ENCODE measurements at regions not wholly inside any gene's neighbourhood (a gene's known extent, or its start where the extent isn't known, plus 50 kb on each side); places are given as distances from the start of the nearest gene placed in this dataset.

DNA sequence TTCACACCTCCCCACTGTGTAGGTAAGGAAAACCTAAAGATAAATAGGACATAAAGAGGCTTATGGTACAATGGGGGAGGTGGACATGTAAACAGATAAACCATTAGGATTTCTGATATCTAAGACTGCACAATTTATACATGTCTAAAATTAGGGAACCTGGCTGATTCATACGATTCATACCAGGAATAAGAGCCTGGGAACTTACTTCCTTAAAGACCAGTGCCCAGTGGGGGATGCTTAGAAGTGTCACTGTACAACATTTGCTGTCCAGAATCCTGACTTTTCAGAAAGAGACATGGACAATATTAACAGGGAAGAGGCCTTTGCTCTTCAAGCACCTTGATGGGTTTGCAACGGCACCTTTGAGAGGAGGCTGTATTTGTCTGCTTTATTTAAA lies 116.8 kb upstream of the KIT start:
- H3K36me3 Mint-ChIP-seq = no peaks in the 10 kb centered on the region
- peaks cover 40% of the 10 kb centered on the region for H3K4me1 Mint-ChIP-seq (ENCODE audit: unreplicated experiment)
- DNase-seq (ENCODE audit: extremely low spot score, unreplicated experiment) = no peak
- H3K9me3 Mint-ChIP-seq = no peaks in the 10 kb centered on the region
- TF ChIP-seq, protein P1, sequence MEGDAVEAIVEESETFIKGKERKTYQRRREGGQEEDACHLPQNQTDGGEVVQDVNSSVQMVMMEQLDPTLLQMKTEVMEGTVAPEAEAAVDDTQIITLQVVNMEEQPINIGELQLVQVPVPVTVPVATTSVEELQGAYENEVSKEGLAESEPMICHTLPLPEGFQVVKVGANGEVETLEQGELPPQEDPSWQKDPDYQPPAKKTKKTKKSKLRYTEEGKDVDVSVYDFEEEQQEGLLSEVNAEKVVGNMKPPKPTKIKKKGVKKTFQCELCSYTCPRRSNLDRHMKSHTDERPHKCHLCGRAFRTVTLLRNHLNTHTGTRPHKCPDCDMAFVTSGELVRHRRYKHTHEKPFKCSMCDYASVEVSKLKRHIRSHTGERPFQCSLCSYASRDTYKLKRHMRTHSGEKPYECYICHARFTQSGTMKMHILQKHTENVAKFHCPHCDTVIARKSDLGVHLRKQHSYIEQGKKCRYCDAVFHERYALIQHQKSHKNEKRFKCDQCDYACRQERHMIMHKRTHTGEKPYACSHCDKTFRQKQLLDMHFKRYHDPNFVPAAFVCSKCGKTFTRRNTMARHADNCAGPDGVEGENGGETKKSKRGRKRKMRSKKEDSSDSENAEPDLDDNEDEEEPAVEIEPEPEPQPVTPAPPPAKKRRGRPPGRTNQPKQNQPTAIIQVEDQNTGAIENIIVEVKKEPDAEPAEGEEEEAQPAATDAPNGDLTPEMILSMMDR (conservative IDR thresholded peaks at IDR 0.05) = no peak
- H3K27me3 Mint-ChIP-seq = peaks cover 6% of the 10 kb centered on the region
- peak overlapping the region; percentile 74 for H3K4me3 Mint-ChIP-seq
- H3K27ac Mint-ChIP-seq = no peak overlapping the region

DNA sequence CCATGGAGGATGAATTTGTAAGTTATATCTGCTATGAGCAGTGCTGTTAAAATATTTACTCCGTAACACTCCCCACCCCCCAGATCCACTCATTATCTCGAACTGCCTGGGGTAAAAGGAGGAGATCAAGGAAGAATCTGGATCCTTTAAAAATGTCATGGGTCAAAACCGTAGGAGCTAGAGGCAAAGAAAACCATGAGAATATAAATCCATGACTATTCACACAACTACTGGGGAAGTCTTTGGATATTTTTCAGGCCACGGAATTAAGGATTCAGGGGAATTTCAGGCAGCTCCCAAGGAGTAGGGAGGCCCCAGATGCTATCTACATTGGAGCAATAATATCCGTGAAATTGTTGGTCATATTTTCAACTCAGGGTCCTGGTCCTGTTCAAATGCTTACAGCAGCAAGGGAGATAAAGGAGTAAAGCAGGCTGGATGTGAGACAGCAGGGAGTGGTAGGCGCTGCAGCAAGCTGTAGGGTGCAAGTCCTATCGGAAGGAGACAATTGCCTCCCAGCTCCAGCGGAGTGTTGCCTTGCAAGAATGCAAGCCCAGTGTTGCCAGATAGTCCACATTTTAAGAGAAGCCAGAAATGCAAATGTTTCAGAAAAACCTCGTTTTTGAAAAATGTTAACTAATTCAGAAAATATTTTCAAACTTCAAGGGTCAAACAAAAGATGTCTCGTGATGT lies 116.2 kb upstream of the KIT start:
- Mint-ChIP-seq H3K9me3 (no peaks in the 10 kb centered on the region), H3K4me3 (no peak overlapping the region), H3K4me1 (ENCODE audit: unreplicated experiment) (peaks cover 40% of the 10 kb centered on the region), H3K27me3 (peaks cover 6% of the 10 kb centered on the region), H3K36me3 (no peaks in the 10 kb centered on the region), H3K27ac (no peak overlapping the region)
- DNase-seq (ENCODE audit: extremely low spot score, unreplicated experiment) = no peak
- TF ChIP-seq, protein P1 (conservative IDR thresholded peaks at IDR 0.05) = no peak

DNA sequence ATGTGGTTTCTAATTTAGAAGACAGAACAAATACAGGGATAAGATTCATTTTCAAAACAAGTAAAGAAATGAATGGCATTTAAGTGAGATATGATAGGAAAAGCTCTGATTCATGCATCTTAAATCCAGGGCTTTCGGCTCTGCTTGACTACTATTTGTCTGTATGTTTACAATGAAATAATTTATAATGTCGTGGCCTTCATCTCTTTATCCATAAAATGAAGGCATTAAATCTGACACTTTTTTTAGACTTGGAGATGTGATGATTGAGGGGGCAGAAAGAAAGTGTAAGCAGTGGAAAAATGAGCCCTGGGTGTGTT lies 115.7 kb upstream of the KIT start:
- H3K27ac Mint-ChIP-seq = no peak overlapping the region
- peaks cover 6% of the 10 kb centered on the region for H3K27me3 Mint-ChIP-seq
- TF ChIP-seq, protein P1 (conservative IDR thresholded peaks at IDR 0.05) = no peak
- no peaks in the 10 kb centered on the region for H3K9me3 Mint-ChIP-seq
- H3K36me3 Mint-ChIP-seq = no peaks in the 10 kb centered on the region
- H3K4me1 Mint-ChIP-seq (ENCODE audit: unreplicated experiment) = peaks cover 40% of the 10 kb centered on the region
- no peak overlapping the region for H3K4me3 Mint-ChIP-seq
- DNase-seq (ENCODE audit: extremely low spot score, unreplicated experiment) = no peak

DNA sequence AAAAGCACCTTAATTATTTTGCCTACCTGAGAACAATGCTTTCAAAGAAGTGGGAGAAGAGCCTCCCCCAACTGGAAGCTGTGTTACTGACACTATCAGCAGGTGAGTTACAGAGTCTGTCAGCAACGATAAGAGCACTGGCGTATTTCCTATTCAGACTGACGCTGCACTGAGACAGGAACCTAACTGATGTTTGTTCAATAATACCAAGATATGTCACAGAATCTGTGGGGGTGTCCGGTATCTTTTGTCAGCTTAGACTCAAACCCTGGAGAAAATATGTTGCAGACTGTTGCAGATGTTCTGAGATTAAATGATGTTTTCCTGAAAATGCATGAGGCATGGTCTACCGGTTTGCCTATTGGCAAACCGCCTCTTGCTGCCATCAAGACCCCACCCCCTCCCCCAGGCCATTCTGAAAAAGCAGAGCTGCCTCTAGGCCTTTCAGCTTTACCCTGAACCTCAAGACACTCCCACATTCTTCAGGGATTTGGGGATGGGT lies 115.2 kb upstream of the KIT start:
- Mint-ChIP-seq H3K27me3 (peaks cover 6% of the 10 kb centered on the region), H3K27ac (no peak overlapping the region), H3K4me1 (ENCODE audit: unreplicated experiment) (peaks cover 44% of the 10 kb centered on the region)

DNA sequence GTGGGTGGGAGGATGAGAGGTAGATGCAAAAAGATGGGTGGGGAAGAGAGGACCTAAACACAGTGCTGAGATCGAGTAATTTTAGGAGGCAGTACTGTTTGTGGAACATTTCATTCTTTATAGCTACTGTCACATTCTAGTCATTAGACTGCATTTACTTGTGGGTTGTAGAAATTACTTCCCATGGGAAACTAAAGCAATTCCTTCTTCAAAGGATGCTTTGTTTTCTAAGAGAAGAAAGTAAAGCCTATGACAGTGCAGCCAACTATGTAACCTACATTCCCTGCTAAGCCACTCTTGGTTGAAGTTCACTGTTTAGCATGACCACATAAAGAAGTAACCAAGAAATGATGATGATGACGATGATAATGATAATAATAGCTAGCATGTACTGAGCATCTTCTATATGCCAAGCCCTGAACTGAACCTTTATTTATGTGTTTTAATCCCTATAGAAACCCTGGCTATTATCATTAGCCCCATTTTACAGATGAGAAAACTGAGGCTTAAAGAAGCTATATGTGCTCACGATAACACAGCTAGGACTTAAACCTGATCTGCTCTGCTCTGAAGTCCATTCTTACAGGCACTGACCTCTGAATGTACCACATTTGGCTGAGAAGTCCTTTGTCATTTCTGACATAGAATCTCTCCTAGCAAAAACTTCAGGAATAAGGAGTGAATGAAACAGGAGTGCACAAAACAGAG lies 114.5 kb upstream of the KIT start:
- DNase-seq (ENCODE audit: extremely low spot score, unreplicated experiment) = no peak
- TF ChIP-seq, protein P1 (conservative IDR thresholded peaks at IDR 0.05) = no peak
- Mint-ChIP-seq H3K27me3 (peaks cover 6% of the 10 kb centered on the region), H3K36me3 (no peaks in the 10 kb centered on the region), H3K9me3 (no peaks in the 10 kb centered on the region), H3K4me3 (no peak overlapping the region), H3K27ac (no peak overlapping the region), H3K4me1 (ENCODE audit: unreplicated experiment) (peaks cover 48% of the 10 kb centered on the region)

More for the DNA sequence above, 115.2 kb upstream of the KIT start:
- no peaks in the 10 kb centered on the region for H3K9me3 Mint-ChIP-seq
- no peak for DNase-seq (ENCODE audit: extremely low spot score, unreplicated experiment)
- TF ChIP-seq, protein P1 (conservative IDR thresholded peaks at IDR 0.05) = no peak
- no peak overlapping the region for H3K4me3 Mint-ChIP-seq
- H3K36me3 Mint-ChIP-seq = no peaks in the 10 kb centered on the region

All from type B pancreatic cell (in vitro differentiated cells).